ENCODE measurements at regions not wholly inside any gene's neighbourhood (a gene's known extent, or its start where the extent isn't known, plus 50 kb on each side); places are given as distances from the start of the nearest gene placed in this dataset.
"Not testable (repeated sequence)": the region's sequence is repeated elsewhere in the genome, so short reads cannot be mapped to it uniquely, and the experiment has no call there.

- peak overlapping the region in 1 of 2 donors; percentile 1 for H3K27ac ChIP-seq
- H3K4me3 ChIP-seq: no peak overlapping the region
- TF ChIP-seq CTCF (IDR thresholded peaks at IDR 0.05): no peak
- no peak for DNase-seq (ENCODE audit: low spot score)
These were observed 131.0 kb upstream of the KLF3 start for GRCh38 chr4:38532908-38533499.

GRCh38 chr4:38534344-38535045 is 129.5 kb upstream of the KLF3 start:
- no peak for TF ChIP-seq CTCF (IDR thresholded peaks at IDR 0.05)
- H3K27ac ChIP-seq: no peak overlapping the region
- H3K4me3 ChIP-seq: no peak overlapping the region
- DNase-seq (ENCODE audit: low spot score): no peak

GRCh38 chr4:38535071-38535470 is 128.9 kb upstream of the KLF3 start:
- H3K27ac ChIP-seq; DNase-seq (ENCODE audit: low spot score); H3K4me3 ChIP-seq: not testable (repeated sequence)

- TF ChIP-seq CTCF (IDR thresholded peaks at IDR 0.05): no peak
These were observed 128.3 kb upstream of the KLF3 start for GRCh38 chr4:38535717-38536116.

GRCh38 chr4:38536716-38537115 is 127.3 kb upstream of the KLF3 start:
- H3K27ac ChIP-seq: no peak overlapping the region
- no peak for TF ChIP-seq CTCF (IDR thresholded peaks at IDR 0.05)
- no peak for DNase-seq (ENCODE audit: low spot score)
- H3K4me3 ChIP-seq: no peak overlapping the region

More at GRCh38 chr4:38535717-38536116, 128.3 kb upstream of the KLF3 start:
- no peak overlapping the region for H3K27ac ChIP-seq
- no peak overlapping the region for H3K4me3 ChIP-seq
- DNase-seq (ENCODE audit: low spot score): no peak

GRCh38 chr4:38537666-38538065 is 126.3 kb upstream of the KLF3 start:
- H3K27ac ChIP-seq: no peak overlapping the region
- no peak overlapping the region for H3K4me3 ChIP-seq
- TF ChIP-seq CTCF (IDR thresholded peaks at IDR 0.05): no peak
- DNase-seq (ENCODE audit: low spot score): no peak

GRCh38 chr4:38538517-38538916 is 125.5 kb upstream of the KLF3 start:
- TF ChIP-seq CTCF (IDR thresholded peaks at IDR 0.05): no peak
- H3K4me3 ChIP-seq: no peak overlapping the region
- no peak overlapping the region for H3K27ac ChIP-seq
- no peak for DNase-seq (ENCODE audit: low spot score)

All from coronary artery (tissue), 2 donors.